GM19193 (cell line): ENCODE measurements at regions not wholly inside any gene's neighbourhood (a gene's known extent, or its start where the extent isn't known, plus 50 kb on each side); places are given as distances from the start of the nearest gene placed in this dataset.

Experiments
- POLR2A ChIP-seq: IDR thresholded peaks from 4 replicates; pipeline ENCODE4 v1.6.1; 2011; ENCODE audit not compliant: insufficient read depth, insufficient read length; ENCODE audit errors: extremely low read depth

GRCh38 chr10:123221418-123221817 lies 67.2 kb downstream of the BUB3 start:
- TF ChIP-seq POLR2A = no peak

GRCh38 chr10:123222832-123223231 lies 68.6 kb downstream of the BUB3 start:
- TF ChIP-seq POLR2A = no peak

- TF ChIP-seq POLR2A = no peak
Measured at GRCh38 chr10:123227706-123228105, 73.5 kb downstream of the BUB3 start.

- TF ChIP-seq POLR2A = no peak
Measured at GRCh38 chr10:123229927-123230630, 75.9 kb downstream of the BUB3 start.

GRCh38 chr10:123236126-123236525 lies 81.9 kb downstream of the BUB3 start:
- no peak for TF ChIP-seq POLR2A

- no peak for TF ChIP-seq POLR2A
Measured at GRCh38 chr10:123240250-123240649, 86.0 kb downstream of the BUB3 start.

- TF ChIP-seq POLR2A = no peak
Measured at GRCh38 chr10:123240776-123241175, 86.6 kb downstream of the BUB3 start.

GRCh38 chr10:123241391-123242141 lies 87.4 kb downstream of the BUB3 start:
- no peak for TF ChIP-seq POLR2A

- TF ChIP-seq POLR2A = no peak
Measured at GRCh38 chr10:123244747-123245146, 90.5 kb downstream of the BUB3 start.

- TF ChIP-seq POLR2A = no peak
Measured at GRCh38 chr10:123245264-123245663, 91.1 kb downstream of the BUB3 start.

- no peak for TF ChIP-seq POLR2A
Measured at GRCh38 chr10:123249894-123250293, 95.7 kb downstream of the BUB3 start.

- no peak for TF ChIP-seq POLR2A
Measured at GRCh38 chr10:123250640-123251039, 96.4 kb downstream of the BUB3 start.

- no peak for TF ChIP-seq POLR2A
Measured at GRCh38 chr10:123252779-123253178, 98.6 kb downstream of the BUB3 start.

- TF ChIP-seq POLR2A = no peak
Measured at GRCh38 chr10:123257904-123258456, 103.8 kb downstream of the BUB3 start.

- TF ChIP-seq POLR2A = no peak
Measured at GRCh38 chr10:123259081-123259480, 104.9 kb downstream of the BUB3 start.

- no peak for TF ChIP-seq POLR2A
Measured at GRCh38 chr10:123259791-123260190, 105.6 kb downstream of the BUB3 start.

- no peak for TF ChIP-seq POLR2A
Measured at GRCh38 chr10:123262456-123262855, 108.3 kb downstream of the BUB3 start.

GRCh38 chr10:123266971-123267370 lies 112.8 kb downstream of the BUB3 start:
- TF ChIP-seq POLR2A = no peak
